Adipocyte (in vitro differentiated cells): ENCODE measurements at regions not wholly inside any gene's neighbourhood (a gene's known extent, or its start where the extent isn't known, plus 50 kb on each side); places are given as distances from the start of the nearest gene placed in this dataset.
"Not testable (repeated sequence)": the region's sequence is repeated elsewhere in the genome, so short reads cannot be mapped to it uniquely, and the experiment has no call there.

Experiments used
- DNase-seq: peaks from one replicate; pipeline ENCODE4 v3.0.0-alpha.2; 2015; ENCODE audit warnings: low read depth
- H3K27me3 ChIP-seq: replicated peaks from 2 replicates; pipeline ENCODE4 v1.7.0; 2013; ENCODE audit warnings: mild to moderate bottlenecking, low read length, moderate library complexity; ENCODE audit not compliant: control insufficient read depth, insufficient read depth
- H3K36me3 ChIP-seq: 2 replicates; pipeline ENCODE4 v1.7.0; 2013; ENCODE audit warnings: low read length, mild to moderate bottlenecking, moderate library complexity; ENCODE audit not compliant: control insufficient read depth, insufficient read depth, severe bottlenecking
- H3K4me1 ChIP-seq: 2 replicates; pipeline ENCODE4 v1.7.0; 2013; ENCODE audit warnings: mild to moderate bottlenecking, low read length, moderate library complexity; ENCODE audit not compliant: control insufficient read depth, insufficient read depth
- H3K4me3 ChIP-seq: 2 replicates; pipeline ENCODE4 v1.7.0; 2013; ENCODE audit warnings: mild to moderate bottlenecking, low read length, moderate library complexity
- H3K9ac ChIP-seq: 2 replicates; pipeline ENCODE4 v1.7.0; 2013; ENCODE audit warnings: mild to moderate bottlenecking, low read length, moderate library complexity
- H3K9me3 ChIP-seq: 2 replicates; pipeline ENCODE4 v1.7.0; 2013; ENCODE audit warnings: mild to moderate bottlenecking, low read length, moderate library complexity; ENCODE audit not compliant: control insufficient read depth

DNA sequence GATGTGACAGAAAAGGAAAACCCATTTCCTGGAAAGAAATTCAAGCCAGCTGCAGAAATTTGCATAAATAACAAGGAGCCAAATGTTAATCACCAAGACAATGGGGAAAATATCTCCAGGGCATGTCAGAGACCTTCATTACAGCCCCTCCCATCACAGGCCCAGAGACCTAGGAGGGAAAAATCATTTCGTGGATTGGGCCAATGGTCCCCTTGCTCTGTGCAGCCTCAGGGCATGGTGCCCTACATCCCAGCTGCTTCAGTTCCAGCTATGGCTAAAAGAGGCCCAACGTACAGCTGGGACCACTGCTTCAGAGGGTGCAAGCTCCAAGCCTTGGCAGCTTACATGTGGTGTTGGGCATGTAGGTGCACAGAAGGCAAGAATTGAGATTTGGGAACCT lies 558.3 kb downstream of the FRK start:
- not testable (repeated sequence) for H3K4me3 ChIP-seq, DNase-seq, H3K36me3 ChIP-seq, H3K9ac ChIP-seq, H3K9me3 ChIP-seq, H3K4me1 ChIP-seq, H3K27me3 ChIP-seq

DNA sequence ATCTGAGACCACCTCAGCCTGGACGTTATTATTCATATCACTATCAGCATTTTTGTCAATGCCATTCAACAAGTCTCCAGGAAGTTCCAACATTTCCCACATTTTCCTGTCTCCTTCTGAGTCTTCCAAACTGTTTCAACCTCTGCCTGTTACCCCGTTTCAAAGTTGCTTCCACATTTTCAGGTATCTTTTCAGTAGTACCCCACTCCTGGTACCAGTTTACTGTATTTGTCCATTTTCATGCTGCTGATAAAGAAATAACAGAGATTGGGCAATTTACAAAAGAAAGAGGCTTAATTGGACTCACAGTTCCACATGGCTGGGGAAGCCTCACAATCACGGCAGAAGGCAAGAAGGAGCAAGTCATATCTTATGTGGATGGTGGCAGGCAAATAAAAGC lies 565.5 kb downstream of the FRK start:
- DNase-seq: no peak
- Histone ChIP-seq H3K4me1 (no peaks in the 10 kb centered on the region), H3K27me3 (no peaks in the 10 kb centered on the region), H3K9ac (no peak overlapping the region), H3K4me3 (no peak overlapping the region), H3K36me3 (no peaks in the 10 kb centered on the region), H3K9me3 (peaks cover 16% of the 10 kb centered on the region)

GRCh38 chr6:115487331-115487730 lies 573.4 kb downstream of the FRK start:
- Histone ChIP-seq H3K4me1 (no peaks in the 10 kb centered on the region), H3K36me3 (no peaks in the 10 kb centered on the region), H3K9me3 (peaks cover 2% of the 10 kb centered on the region), H3K9ac (no peak overlapping the region), H3K27me3 (no peaks in the 10 kb centered on the region), H3K4me3 (no peak overlapping the region)
- DNase-seq: no peak

DNA sequence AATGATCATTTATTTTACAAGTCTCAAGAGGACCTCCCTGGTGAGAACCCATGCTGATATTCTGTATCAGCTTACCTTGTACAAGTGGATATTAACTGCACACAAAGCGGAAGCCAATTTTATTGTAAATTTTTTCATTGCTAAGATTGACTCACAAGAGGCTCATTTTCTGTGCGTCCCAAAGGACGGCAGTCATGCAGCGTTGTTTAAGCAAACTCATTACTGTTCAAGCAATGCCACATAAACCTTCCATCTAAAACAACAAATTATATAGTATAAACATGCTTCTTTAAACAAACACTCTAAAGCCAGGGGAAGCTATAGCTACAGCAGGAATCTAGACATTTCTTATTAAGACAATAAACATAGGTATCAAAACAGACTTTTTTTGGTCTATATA lies 575.3 kb downstream of the FRK start:
- DNase-seq: peak; percentile 30
- Histone ChIP-seq H3K27me3 (no peaks in the 10 kb centered on the region), H3K9me3 (no peaks in the 10 kb centered on the region), H3K4me1 (no peaks in the 10 kb centered on the region), H3K36me3 (no peaks in the 10 kb centered on the region), H3K9ac (no peak overlapping the region), H3K4me3 (no peak overlapping the region)

DNA sequence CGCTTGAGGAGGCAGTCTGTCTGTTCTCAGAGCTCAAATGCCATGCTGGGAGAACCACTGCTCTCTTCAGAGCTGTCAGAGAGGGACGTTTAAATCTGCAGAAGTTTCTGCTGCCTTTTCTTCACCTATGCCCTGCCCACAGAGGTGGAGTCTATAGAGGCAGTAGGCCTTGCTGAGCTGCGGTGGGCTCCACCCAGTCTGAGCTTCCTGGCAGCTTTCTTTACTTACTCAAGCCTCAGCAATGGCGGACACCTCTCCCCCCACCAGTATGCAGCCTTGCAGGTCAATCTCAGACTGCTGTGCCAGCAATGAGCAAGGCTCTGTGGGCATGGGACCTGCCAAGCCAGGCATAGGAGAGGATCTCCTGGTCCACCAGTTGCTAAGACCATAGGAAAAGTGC lies 580.1 kb downstream of the FRK start:
- not testable (repeated sequence) for H3K4me1 ChIP-seq, H3K9me3 ChIP-seq, H3K9ac ChIP-seq, DNase-seq, H3K4me3 ChIP-seq, H3K27me3 ChIP-seq, H3K36me3 ChIP-seq

DNA sequence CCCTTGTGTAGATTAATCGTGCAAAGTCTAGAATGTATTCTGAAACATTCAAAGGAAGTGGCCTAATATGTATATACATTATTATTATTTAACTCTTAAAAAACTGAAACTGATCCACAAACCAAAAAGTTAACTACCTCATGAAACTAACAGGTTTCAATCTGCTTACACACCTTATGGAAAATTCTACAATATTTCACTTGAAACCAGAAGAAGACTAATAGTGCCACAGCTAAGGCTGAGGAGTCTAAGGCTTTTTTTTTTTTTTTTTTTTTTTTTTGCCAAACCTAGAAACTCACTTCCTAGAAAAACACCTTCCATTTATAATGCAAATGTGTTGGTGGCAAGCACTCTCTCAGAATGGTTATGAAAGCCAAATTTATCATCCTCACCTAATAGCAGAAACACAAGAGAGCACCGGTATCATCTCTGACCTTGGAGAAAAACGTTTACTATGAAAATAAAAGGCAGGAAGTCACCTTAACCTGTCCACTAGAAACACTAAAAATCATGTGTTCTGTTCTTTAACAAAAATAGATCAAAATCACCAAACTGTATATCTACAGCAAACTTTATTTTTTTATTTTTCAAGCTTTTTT lies 586.1 kb downstream of the FRK start:
- no peaks in the 10 kb centered on the region for H3K4me1 ChIP-seq
- no peak overlapping the region for H3K9ac ChIP-seq
- peaks cover under 1% of the 10 kb centered on the region for H3K9me3 ChIP-seq
- H3K4me3 ChIP-seq: no peak overlapping the region
- DNase-seq: no peak
- no peaks in the 10 kb centered on the region for H3K27me3 ChIP-seq
- no peaks in the 10 kb centered on the region for H3K36me3 ChIP-seq

DNA sequence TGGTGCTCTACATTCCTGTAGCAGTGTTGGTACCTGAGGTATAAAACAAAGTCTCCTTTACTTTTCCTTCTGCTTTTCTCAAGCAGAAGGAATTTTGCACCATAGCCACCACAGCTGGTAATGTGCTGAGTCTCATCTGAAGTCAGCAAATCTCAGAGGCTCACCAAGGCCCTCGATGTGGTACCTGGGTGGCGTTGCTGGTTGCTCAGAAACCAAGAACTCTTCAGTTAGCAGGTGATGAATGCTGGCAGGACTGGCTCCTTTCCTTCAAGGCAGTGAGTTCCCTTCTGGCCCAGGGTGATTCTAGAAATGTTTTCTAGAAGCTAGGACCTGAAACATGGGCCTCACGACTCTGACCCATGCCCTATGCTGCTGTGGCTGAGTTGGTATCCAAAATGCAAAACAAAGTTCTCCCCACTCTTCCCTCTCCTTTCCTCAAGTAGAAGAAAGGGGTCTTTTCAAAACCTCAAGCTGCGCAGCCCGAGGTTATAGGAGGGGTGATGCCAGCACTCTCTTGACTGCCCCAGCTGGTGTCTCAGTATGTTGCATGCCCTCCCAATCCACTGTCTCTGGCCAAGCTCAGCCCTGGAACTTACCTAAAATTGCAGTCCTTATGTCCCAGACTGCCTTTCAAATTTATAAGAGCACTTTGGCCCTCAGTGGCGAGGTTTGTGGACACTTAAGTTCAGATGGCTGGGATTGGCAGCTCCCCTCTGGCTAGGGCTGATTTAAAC lies 592.3 kb downstream of the FRK start:
- no peaks in the 10 kb centered on the region for H3K27me3 ChIP-seq
- H3K4me3 ChIP-seq: no peak overlapping the region
- H3K9me3 ChIP-seq: no peaks in the 10 kb centered on the region
- no peaks in the 10 kb centered on the region for H3K36me3 ChIP-seq
- H3K9ac ChIP-seq: no peak overlapping the region
- no peak for DNase-seq
- no peaks in the 10 kb centered on the region for H3K4me1 ChIP-seq

GRCh38 chr6:115467726-115468125 lies 593.0 kb downstream of the FRK start:
- no peak overlapping the region for H3K4me3 ChIP-seq
- no peaks in the 10 kb centered on the region for H3K9me3 ChIP-seq
- H3K9ac ChIP-seq: no peak overlapping the region
- no peaks in the 10 kb centered on the region for H3K36me3 ChIP-seq
- no peak for DNase-seq
- no peaks in the 10 kb centered on the region for H3K27me3 ChIP-seq
- no peaks in the 10 kb centered on the region for H3K4me1 ChIP-seq

DNA sequence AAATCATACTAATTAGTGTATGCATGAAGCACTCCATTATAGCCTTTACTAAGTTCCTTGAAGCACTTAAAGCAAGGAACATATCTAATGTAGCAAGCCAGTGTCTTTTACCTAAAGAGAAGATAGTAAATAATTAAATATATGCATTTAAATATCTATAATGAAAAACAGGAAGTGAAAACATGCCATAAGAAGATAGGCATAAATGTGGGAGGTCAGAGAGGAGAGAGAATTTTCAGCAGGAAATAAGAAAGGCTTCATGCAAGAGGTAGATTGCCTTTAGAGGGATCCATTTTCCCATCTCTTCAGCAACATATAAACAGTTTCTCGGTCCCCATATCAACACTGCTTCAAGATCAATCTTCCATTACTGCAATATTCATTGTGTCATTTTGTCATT lies 599.8 kb downstream of the FRK start:
- H3K9ac ChIP-seq: no peak overlapping the region
- no peak for DNase-seq
- no peak overlapping the region for H3K4me3 ChIP-seq
- no peaks in the 10 kb centered on the region for H3K27me3 ChIP-seq
- no peaks in the 10 kb centered on the region for H3K9me3 ChIP-seq
- H3K4me1 ChIP-seq: no peaks in the 10 kb centered on the region
- no peaks in the 10 kb centered on the region for H3K36me3 ChIP-seq

DNA sequence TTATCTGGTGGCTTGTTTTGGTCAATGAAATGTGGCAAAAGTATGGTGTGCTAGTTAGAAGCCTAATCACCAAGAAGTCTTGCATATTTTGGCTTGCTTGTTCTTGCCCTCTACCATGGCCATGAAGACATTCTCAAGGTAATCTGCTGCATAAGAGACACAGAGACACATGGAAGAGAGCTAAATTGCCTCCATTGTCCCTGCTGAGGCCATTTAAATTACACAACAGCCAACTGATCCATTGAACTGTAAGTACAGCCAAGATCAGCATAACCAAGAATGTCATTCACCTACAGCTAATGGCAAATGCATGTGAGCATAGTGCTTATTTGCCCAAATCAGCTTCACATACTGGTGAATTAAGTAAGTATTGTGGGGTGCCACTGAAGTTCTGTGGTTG lies 603.8 kb downstream of the FRK start:
- no peaks in the 10 kb centered on the region for H3K27me3 ChIP-seq
- no peak overlapping the region for H3K9ac ChIP-seq
- H3K9me3 ChIP-seq: no peaks in the 10 kb centered on the region
- DNase-seq: no peak
- no peak overlapping the region for H3K4me3 ChIP-seq
- no peaks in the 10 kb centered on the region for H3K36me3 ChIP-seq
- no peaks in the 10 kb centered on the region for H3K4me1 ChIP-seq

DNA sequence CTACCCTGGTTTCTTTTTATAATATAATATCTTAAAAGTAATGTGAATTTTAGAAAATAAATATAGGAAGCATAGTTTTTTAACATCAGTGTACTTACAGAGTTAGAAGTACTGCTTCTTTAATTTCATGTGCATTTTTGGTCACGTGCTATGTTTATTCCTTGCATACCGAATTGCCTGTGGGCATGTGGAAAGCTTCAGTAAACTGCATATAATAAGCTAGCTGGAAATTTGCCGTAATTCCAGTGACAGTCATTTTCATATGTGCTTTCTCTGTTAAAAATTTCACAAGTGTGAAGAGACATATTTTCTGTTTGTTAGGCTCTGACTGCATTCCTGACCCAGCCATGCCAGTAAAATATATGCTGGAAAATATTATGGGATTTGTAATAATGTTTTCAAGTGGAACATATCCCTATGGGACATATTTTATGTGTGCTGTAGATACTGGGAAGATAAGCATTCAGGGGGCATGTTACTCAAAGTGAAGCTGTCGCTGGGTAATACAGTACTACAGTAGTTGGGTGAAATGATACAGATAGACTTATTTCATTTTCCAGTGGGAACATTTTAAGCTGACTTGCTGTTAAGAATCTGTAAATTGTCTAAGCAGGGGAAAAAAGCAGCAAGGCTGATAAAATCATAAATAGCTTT lies 616.7 kb downstream of the FRK start:
- DNase-seq: peak; percentile 32
- H3K4me1 ChIP-seq: peaks cover 15% of the 10 kb centered on the region
- no peak overlapping the region for H3K9ac ChIP-seq
- H3K4me3 ChIP-seq: no peak overlapping the region
- no peaks in the 10 kb centered on the region for H3K9me3 ChIP-seq
- no peaks in the 10 kb centered on the region for H3K36me3 ChIP-seq
- no peaks in the 10 kb centered on the region for H3K27me3 ChIP-seq
